ENCODE measurements at regions not wholly inside any gene's neighbourhood (a gene's known extent, or its start where the extent isn't known, plus 50 kb on each side); places are given as distances from the start of the nearest gene placed in this dataset.

DNA sequence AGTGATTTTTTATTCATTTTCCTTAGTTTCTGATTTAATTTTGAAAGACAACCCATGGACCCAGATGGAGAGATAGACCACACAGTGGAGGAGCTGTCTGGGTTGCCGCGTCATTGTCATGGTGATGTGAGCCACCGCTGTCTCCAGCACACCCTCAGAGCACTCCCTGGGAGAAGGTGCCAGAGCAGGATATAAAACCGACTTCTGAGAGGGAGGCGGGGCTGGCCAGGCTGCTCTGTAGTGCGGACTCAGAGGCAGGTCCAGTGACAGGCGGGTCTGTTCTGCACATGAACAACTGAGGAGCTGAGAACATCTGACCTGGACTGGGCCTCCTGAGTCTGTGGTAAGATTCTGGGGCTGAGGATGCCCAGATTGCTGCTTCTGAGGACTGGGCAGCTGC, 216.3 kb upstream of the NLRP1 start:
- H3K4me3 ChIP-seq (ENCODE audit: low read depth, low read length), result no peak overlapping the region
- DNase-seq (ENCODE audit: low read depth), result no peak
- TF ChIP-seq, protein P1, sequence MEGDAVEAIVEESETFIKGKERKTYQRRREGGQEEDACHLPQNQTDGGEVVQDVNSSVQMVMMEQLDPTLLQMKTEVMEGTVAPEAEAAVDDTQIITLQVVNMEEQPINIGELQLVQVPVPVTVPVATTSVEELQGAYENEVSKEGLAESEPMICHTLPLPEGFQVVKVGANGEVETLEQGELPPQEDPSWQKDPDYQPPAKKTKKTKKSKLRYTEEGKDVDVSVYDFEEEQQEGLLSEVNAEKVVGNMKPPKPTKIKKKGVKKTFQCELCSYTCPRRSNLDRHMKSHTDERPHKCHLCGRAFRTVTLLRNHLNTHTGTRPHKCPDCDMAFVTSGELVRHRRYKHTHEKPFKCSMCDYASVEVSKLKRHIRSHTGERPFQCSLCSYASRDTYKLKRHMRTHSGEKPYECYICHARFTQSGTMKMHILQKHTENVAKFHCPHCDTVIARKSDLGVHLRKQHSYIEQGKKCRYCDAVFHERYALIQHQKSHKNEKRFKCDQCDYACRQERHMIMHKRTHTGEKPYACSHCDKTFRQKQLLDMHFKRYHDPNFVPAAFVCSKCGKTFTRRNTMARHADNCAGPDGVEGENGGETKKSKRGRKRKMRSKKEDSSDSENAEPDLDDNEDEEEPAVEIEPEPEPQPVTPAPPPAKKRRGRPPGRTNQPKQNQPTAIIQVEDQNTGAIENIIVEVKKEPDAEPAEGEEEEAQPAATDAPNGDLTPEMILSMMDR (IDR thresholded peaks at IDR 0.05; ENCODE audit: low read depth, low read length), result no peak
- TF ChIP-seq, protein P2, sequence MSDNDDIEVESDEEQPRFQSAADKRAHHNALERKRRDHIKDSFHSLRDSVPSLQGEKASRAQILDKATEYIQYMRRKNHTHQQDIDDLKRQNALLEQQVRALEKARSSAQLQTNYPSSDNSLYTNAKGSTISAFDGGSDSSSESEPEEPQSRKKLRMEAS (IDR thresholded peaks at IDR 0.05; ENCODE audit: low read depth, low read length), result no peak
- TF ChIP-seq POLR2A (IDR thresholded peaks at IDR 0.05; ENCODE audit: extremely low read depth, insufficient read length), result no peak
- TF ChIP-seq MYC (IDR thresholded peaks at IDR 0.05; ENCODE audit: low read depth, low read length), result no peak

DNA sequence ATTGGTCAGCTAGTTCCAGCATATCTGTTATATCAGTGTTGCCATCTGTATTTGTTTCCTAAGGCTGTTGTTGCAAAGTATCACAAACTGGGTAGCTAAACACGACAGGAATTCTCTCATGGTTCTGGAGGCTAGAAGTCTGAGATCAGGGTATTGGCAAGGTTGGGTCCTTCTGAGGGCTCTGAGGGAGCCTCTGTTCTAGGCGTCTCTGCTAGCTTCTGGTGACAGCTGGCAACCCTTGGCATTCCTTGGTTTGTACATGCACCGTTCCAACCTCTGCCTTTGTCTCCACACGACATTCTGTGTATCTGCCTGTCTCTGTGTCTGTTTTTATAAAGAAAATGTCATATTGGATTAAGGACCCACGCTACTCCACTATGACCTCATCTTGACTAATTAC, 219.9 kb upstream of the NLRP1 start:
- no peak for DNase-seq (ENCODE audit: low read depth)
- no peak overlapping the region for H3K4me3 ChIP-seq (ENCODE audit: low read depth, low read length)
- TF ChIP-seq MYC (IDR thresholded peaks at IDR 0.05; ENCODE audit: low read depth, low read length) (no peak), POLR2A (IDR thresholded peaks at IDR 0.05; ENCODE audit: extremely low read depth, insufficient read length) (no peak)
- TF ChIP-seq, protein P2 (IDR thresholded peaks at IDR 0.05; ENCODE audit: low read depth, low read length), result no peak
- TF ChIP-seq, protein P1 (IDR thresholded peaks at IDR 0.05; ENCODE audit: low read depth, low read length), result no peak

DNA sequence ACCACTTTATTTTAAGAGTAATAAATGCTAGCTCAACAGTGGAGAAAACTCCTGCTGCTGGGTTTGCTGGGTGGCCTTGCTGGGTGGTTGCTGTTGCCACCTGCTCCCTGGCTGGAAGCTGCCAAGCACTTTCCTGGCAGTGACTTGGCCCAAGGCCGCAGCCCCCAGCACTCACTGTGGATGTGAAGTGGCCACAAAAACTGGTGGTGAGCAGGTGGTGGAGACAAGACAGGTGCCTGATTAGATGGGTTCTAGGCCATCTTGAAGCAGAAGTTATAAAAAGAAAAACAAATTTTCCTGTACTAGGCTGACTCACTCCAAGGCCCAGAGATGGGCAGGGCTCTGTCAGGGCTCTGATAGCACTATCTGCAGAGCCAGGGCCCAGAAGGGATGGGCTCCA, 224.7 kb upstream of the NLRP1 start:
- no peak for DNase-seq (ENCODE audit: low read depth)
- H3K4me3 ChIP-seq (ENCODE audit: low read depth, low read length), result no peak overlapping the region
- TF ChIP-seq POLR2A (IDR thresholded peaks at IDR 0.05; ENCODE audit: extremely low read depth, insufficient read length), result no peak
- TF ChIP-seq, protein P1 (IDR thresholded peaks at IDR 0.05; ENCODE audit: low read depth, low read length), result no peak
- TF ChIP-seq, protein P2 (IDR thresholded peaks at IDR 0.05; ENCODE audit: low read depth, low read length), result no peak
- no peak for TF ChIP-seq MYC (IDR thresholded peaks at IDR 0.05; ENCODE audit: low read depth, low read length)

DNA sequence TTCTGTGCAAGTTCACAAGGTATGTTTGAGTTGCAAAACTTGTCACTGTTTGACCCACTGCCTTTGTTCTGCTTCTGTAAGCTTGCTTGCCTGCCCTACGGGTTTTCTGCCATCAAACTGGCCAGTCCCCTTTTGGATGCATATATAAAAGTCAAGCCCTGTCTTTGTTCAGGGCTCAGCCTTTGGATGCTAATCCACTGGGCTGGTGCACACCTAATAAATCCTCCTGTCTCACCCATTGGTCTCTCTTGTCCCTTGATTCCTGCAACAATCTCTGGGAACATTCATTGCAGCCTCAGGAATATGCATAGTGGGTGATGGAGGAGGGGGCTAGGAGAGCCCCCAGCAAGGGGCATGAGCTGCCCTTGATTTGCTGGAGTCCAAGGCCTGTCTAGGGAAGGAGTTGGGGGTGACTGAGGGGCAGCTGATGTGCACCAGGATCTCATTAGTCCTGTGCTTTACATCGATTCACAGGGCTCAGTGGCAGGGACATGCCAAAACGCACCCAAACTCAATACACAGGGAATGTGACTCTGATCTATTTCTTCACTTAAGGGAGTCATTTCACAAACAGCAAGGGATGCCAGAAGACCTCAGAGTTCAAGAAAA, 225.4 kb upstream of the NLRP1 start:
- H3K4me3 ChIP-seq (ENCODE audit: low read depth, low read length), result no peak overlapping the region
- DNase-seq (ENCODE audit: low read depth), result no peak
- TF ChIP-seq, protein P1 (IDR thresholded peaks at IDR 0.05; ENCODE audit: low read depth, low read length), result no peak
- TF ChIP-seq MYC (IDR thresholded peaks at IDR 0.05; ENCODE audit: low read depth, low read length) (no peak), POLR2A (IDR thresholded peaks at IDR 0.05; ENCODE audit: extremely low read depth, insufficient read length) (no peak)
- TF ChIP-seq, protein P2 (IDR thresholded peaks at IDR 0.05; ENCODE audit: low read depth, low read length), result no peak

DNA sequence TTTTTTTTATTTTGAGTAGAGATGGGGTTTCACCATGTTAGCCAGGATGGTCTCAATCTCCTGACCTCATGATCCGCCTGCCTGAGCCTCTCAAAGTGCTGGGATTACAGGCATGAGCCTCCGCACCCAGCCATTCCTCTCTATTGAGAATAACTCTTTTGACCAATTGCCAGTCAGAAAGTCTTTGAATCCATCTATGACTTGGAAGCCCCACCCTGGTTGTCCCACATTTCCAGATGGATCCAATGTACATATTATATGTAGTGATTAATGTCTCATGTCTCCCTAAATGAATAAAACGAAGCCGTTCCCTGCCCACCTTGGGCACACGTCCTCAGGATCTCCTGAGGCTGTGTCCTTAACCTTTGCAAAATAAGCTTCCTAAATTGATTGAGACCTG, 228.3 kb upstream of the NLRP1 start:
- no peak overlapping the region for H3K4me3 ChIP-seq (ENCODE audit: low read depth, low read length)
- TF ChIP-seq, protein P2 (IDR thresholded peaks at IDR 0.05; ENCODE audit: low read depth, low read length), result no peak
- no peak for TF ChIP-seq MYC (IDR thresholded peaks at IDR 0.05; ENCODE audit: low read depth, low read length)
- TF ChIP-seq POLR2A (IDR thresholded peaks at IDR 0.05; ENCODE audit: extremely low read depth, insufficient read length), result no peak
- TF ChIP-seq, protein P1 (IDR thresholded peaks at IDR 0.05; ENCODE audit: low read depth, low read length), result no peak
- DNase-seq (ENCODE audit: low read depth), result no peak

All from NB4 (cell line).